Esophagus muscularis mucosa (tissue), 2 donors: ENCODE measurements at regions not wholly inside any gene's neighbourhood (a gene's known extent, or its start where the extent isn't known, plus 50 kb on each side); places are given as distances from the start of the nearest gene placed in this dataset.

ENCODE experiments used
- EP300 ChIP-seq: sonication (generic); formaldehyde crosslinking; IDR thresholded peaks from one replicate; pipeline ENCODE4 v1.6.1; 2017; ENCODE audit warnings: antibody characterized with exemption
- POLR2A ChIP-seq: fragments of 450-650 bp; IDR thresholded peaks from one replicate; pipeline ENCODE4 v1.6.1; 2017; ENCODE audit warnings: antibody characterized with exemption, moderate library complexity, mild to moderate bottlenecking, low read depth

DNA sequence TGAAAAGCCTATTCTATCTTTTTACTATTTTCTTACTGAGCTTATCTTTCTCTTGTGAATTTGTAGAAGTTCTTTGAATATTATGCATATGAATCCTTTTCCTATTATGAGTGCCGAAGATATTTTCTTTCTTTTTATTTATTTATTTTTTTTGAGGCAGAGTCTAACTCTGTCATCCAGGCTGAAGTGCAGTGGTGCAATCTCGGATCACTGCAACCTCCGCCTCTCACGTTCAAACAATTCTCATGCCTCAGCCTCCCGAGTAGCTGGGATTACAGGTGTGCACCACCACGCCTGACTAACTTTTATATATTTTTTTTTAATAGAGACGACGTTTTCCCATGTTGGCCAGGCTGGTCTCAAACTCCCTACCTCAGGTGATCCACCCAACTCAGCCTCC, 109.8 kb downstream of the RHOU start:
- TF ChIP-seq POLR2A (no peak), EP300 (no peak)
